ENCODE measurements at regions not wholly inside any gene's neighbourhood (a gene's known extent, or its start where the extent isn't known, plus 50 kb on each side); places are given as distances from the start of the nearest gene placed in this dataset.

DNA sequence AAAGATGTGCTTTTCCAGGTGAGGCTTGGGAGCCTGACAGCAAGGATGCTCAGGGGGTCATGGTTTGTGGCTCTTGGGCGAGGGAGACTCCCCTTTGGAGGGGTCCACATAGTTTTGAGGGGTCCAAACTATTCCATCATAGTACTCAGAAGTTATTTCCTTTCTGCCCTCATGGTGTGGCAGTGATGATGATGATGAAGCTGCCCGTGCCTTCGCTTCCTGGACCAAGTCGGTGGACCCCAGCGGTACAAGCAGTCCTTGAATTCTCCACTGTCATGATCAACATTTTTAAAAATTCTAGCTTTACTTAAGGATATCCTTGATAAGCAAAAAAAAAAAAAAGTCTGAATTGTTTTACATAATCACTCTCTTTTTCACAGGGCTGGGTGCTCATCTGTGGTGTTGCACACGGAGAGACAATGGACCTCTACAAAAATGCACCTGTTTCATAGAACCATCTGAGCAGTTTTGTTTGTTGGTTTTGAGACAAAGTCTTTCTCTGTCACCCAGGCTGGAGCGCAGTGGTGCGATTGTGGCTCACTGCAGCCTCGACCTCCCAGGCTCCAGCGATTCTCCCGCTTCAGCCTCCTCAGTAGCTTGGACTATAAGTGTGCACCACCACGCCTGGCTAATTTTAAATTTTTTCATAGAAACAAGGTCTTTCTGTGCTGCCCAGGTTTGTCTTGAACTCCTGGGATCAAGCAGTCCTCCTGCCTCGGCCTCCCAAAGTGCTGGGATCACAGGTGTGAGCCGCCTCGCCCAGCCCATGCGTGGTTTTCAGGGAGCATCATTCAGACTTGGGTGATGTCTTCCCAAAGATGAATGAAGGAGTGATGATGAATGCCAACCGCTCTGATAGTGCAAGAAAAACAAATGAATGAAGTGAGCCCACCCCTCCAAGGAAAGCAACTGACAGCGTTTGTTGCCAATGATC is 271.4 kb upstream of the HDAC4 start (continued):
- TF ChIP-seq CTCF (conservative IDR thresholded peaks at IDR 0.05; ENCODE audit: low read depth in 2 of 2) (no peak), ZNF331 (CRISPR knock-in tag; IDR thresholded peaks at IDR 0.05; ENCODE audit: low read depth) (no peak), EZH2 (IDR thresholded peaks at IDR 0.05; ENCODE audit: low read depth, unreplicated experiment) (no peak), JUNB (IDR thresholded peaks at IDR 0.05; ENCODE audit: unreplicated experiment) (no peak), STAT1 (IDR thresholded peaks at IDR 0.05; ENCODE audit: unreplicated experiment) (no peak), NANOG (IDR thresholded peaks at IDR 0.05; ENCODE audit: borderline replicate concordance) (no peak)

- no peaks in the 10 kb centered on the region; the same call in 2 of the 3 replicates for H3K36me3 Mint-ChIP-seq (ENCODE audit: low read depth)
- H2AFZ ChIP-seq, result no peak overlapping the region
- no peaks in the 10 kb centered on the region for H3K9me2 ChIP-seq (ENCODE audit: insufficient read depth)
- H3K9me3 Mint-ChIP-seq, result no peaks in the 10 kb centered on the region; the same call in 2 of the 3 replicates
- H4K20me1 ChIP-seq (replicated peaks; ENCODE audit: insufficient read depth), result no peaks in the 10 kb centered on the region
- no peak overlapping the region for H3K4me3 Mint-ChIP-seq
- no peaks in the 10 kb centered on the region for H3K79me2 ChIP-seq (replicated peaks; ENCODE audit: insufficient read depth)
- no peaks in the 10 kb centered on the region for H3F3A ChIP-seq (replicated peaks; ENCODE audit: low read depth)
- H3K27me3 ChIP-seq (ENCODE audit: insufficient read depth), result no peaks in the 10 kb centered on the region
- no peaks in the 10 kb centered on the region for H3K4me1 Mint-ChIP-seq
- H3K4me3 ChIP-seq, result no peak overlapping the region
- H3K27ac Mint-ChIP-seq, result no peak overlapping the region
- H3K27me3 Mint-ChIP-seq (ENCODE audit: insufficient read depth, low read depth, poor library complexity), result peaks cover 4% of the 10 kb centered on the region
- DNase-seq (ENCODE audit: low spot score), result no peak
- no peaks in the 10 kb centered on the region for H3K4me1 ChIP-seq (ENCODE audit: insufficient read depth)
- no peaks in the 10 kb centered on the region for H3K36me3 ChIP-seq (ENCODE audit: insufficient read depth)
- H3K4me2 ChIP-seq, result no peak overlapping the region
- no peak overlapping the region for H3K27ac ChIP-seq (ENCODE audit: low read depth)
- no peak for ATAC-seq
- TF ChIP-seq, protein P1, sequence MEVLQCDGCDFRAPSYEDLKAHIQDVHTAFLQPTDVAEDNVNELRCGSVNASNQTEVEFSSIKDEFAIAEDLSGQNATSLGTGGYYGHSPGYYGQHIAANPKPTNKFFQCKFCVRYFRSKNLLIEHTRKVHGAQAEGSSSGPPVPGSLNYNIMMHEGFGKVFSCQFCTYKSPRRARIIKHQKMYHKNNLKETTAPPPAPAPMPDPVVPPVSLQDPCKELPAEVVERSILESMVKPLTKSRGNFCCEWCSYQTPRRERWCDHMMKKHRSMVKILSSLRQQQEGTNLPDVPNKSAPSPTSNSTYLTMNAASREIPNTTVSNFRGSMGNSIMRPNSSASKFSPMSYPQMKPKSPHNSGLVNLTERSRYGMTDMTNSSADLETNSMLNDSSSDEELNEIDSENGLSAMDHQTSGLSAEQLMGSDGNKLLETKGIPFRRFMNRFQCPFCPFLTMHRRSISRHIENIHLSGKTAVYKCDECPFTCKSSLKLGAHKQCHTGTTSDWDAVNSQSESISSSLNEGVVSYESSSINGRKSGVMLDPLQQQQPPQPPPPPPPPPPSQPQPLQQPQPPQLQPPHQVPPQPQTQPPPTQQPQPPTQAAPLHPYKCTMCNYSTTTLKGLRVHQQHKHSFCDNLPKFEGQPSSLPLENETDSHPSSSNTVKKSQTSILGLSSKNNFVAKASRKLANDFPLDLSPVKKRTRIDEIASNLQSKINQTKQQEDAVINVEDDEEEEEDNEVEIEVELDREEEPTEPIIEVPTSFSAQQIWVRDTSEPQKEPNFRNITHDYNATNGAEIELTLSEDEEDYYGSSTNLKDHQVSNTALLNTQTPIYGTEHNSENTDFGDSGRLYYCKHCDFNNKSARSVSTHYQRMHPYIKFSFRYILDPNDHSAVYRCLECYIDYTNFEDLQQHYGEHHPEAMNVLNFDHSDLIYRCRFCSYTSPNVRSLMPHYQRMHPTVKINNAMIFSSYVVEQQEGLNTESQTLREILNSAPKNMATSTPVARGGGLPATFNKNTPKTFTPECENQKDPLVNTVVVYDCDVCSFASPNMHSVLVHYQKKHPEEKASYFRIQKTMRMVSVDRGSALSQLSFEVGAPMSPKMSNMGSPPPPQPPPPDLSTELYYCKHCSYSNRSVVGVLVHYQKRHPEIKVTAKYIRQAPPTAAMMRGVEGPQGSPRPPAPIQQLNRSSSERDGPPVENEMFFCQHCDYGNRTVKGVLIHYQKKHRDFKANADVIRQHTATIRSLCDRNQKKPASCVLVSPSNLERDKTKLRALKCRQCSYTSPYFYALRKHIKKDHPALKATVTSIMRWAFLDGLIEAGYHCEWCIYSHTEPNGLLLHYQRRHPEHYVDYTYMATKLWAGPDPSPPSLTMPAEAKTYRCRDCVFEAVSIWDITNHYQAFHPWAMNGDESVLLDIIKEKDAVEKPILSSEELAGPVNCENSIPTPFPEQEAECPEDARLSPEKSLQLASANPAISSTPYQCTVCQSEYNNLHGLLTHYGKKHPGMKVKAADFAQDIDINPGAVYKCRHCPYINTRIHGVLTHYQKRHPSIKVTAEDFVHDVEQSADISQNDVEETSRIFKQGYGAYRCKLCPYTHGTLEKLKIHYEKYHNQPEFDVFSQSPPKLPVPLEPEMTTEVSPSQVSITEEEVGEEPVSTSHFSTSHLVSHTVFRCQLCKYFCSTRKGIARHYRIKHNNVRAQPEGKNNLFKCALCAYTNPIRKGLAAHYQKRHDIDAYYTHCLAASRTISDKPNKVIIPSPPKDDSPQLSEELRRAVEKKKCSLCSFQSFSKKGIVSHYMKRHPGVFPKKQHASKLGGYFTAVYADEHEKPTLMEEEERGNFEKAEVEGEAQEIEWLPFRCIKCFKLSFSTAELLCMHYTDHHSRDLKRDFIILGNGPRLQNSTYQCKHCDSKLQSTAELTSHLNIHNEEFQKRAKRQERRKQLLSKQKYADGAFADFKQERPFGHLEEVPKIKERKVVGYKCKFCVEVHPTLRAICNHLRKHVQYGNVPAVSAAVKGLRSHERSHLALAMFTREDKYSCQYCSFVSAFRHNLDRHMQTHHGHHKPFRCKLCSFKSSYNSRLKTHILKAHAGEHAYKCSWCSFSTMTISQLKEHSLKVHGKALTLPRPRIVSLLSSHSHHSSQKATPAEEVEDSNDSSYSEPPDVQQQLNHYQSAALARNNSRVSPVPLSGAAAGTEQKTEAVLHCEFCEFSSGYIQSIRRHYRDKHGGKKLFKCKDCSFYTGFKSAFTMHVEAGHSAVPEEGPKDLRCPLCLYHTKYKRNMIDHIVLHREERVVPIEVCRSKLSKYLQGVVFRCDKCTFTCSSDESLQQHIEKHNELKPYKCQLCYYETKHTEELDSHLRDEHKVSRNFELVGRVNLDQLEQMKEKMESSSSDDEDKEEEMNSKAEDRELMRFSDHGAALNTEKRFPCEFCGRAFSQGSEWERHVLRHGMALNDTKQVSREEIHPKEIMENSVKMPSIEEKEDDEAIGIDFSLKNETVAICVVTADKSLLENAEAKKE (CRISPR knock-in tag; IDR thresholded peaks at IDR 0.05), result no peak
- no peak for TF ChIP-seq CTCF (conservative IDR thresholded peaks at IDR 0.05; ENCODE audit: low read depth in 2 of 2)
- TF ChIP-seq, protein P2, sequence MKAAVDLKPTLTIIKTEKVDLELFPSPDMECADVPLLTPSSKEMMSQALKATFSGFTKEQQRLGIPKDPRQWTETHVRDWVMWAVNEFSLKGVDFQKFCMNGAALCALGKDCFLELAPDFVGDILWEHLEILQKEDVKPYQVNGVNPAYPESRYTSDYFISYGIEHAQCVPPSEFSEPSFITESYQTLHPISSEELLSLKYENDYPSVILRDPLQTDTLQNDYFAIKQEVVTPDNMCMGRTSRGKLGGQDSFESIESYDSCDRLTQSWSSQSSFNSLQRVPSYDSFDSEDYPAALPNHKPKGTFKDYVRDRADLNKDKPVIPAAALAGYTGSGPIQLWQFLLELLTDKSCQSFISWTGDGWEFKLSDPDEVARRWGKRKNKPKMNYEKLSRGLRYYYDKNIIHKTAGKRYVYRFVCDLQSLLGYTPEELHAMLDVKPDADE (IDR thresholded peaks at IDR 0.05), result no peak
- no peak for TF ChIP-seq POLR2AphosphoS5 (IDR thresholded peaks at IDR 0.05; ENCODE audit: low read depth)
Observed at GRCh38 chr2:239671471-239671870, 270.7 kb upstream of the HDAC4 start.
